ENCODE measurements at regions not wholly inside any gene's neighbourhood (a gene's known extent, or its start where the extent isn't known, plus 50 kb on each side); places are given as distances from the start of the nearest gene placed in this dataset.

- Histone ChIP-seq H3K4ac (ENCODE audit: low read depth, low read length) (no peak overlapping the region), H4K8ac (replicated peaks; ENCODE audit: insufficient read length, low read depth, low read length) (no peak overlapping the region), H3K23me2 (ENCODE audit: insufficient read length, low read depth, low read length, poor library complexity, severe bottlenecking) (no peaks in the 10 kb centered on the region), H3K56ac (ENCODE audit: insufficient read length, low read depth, low read length) (no peak overlapping the region), H3K14ac (ENCODE audit: insufficient read depth, low read length) (no peak overlapping the region), H3K23ac (ENCODE audit: insufficient read length, low read depth, low read length) (no peak overlapping the region), H4K91ac (ENCODE audit: insufficient read length, low read depth, low read length) (no peak overlapping the region), H3T11ph (ENCODE audit: low read length) (no peak overlapping the region), H3K79me2 (ENCODE audit: insufficient read depth, low read length) (no peaks in the 10 kb centered on the region), H3K18ac (ENCODE audit: insufficient read length, low read depth, low read length) (no peak overlapping the region), H2BK12ac (ENCODE audit: insufficient read length, low read depth, low read length) (no peak overlapping the region), H3K4me2 (ENCODE audit: insufficient read depth, insufficient read length, low read length) (no peak overlapping the region), H2BK5ac (ENCODE audit: insufficient read length, low read length) (no peak overlapping the region), H3K9ac (ENCODE audit: extremely low read depth, insufficient read length, low read length) (no peak overlapping the region), H3K27me3 (ENCODE audit: insufficient read depth, low read length) (no peaks in the 10 kb centered on the region), H3K9me3 (ENCODE audit: control insufficient read depth, low read depth, low read length) (no peaks in the 10 kb centered on the region), H3K79me1 (ENCODE audit: insufficient read depth, low read depth, low read length, poor library complexity, severe bottlenecking) (no peaks in the 10 kb centered on the region), H3K4me1 (ENCODE audit: insufficient read depth, low read length) (no peaks in the 10 kb centered on the region; the same call in 1 of the 2 replicates), H4K20me1 (ENCODE audit: control insufficient read depth, insufficient read depth, insufficient read length) (no peaks in the 10 kb centered on the region), H2BK20ac (ENCODE audit: low read depth, low read length, poor library complexity, severe bottlenecking) (no peak overlapping the region), H2AK5ac (ENCODE audit: insufficient read length, low read length) (no peak overlapping the region), H2BK120ac (ENCODE audit: low read depth, low read length, poor library complexity, severe bottlenecking) (no peak overlapping the region), H3K27ac (ENCODE audit: insufficient read length, low read depth, low read length) (no peak overlapping the region), H4K5ac (ENCODE audit: insufficient read length, low read depth, low read length) (no peak overlapping the region), H2AFZ (ENCODE audit: low read length) (no peak overlapping the region), H2BK15ac (ENCODE audit: low read depth, low read length) (no peak overlapping the region)
- TF ChIP-seq CTCF (conservative IDR thresholded peaks at IDR 0.05): no peak
- peaks cover 0 to 4% (median 0%) of the 10 kb centered on the region in 3 experiments; a peak in 3 of 7 replicates for H3K36me3 Mint-ChIP-seq (ENCODE audit: insufficient read depth in 1 of 3, low read depth in 3 of 3)
- no peak overlapping the region for H3K27ac Mint-ChIP-seq
- no peaks in the 10 kb centered on the region for H3K27me3 Mint-ChIP-seq (ENCODE audit: low read depth)
- no peak overlapping the region for H3K4me3 Mint-ChIP-seq
- H3K4me1 Mint-ChIP-seq: peaks cover 3 to 10% of the 10 kb centered on the region in 2 experiments; a peak in 3 of 4 replicates
- peaks cover 2 to 5% of the 10 kb centered on the region in 2 experiments; a peak in 3 of 5 replicates for H3K9me3 Mint-ChIP-seq
- no peak for DNase-seq
Measured at GRCh38 chr15:35741881-35742280, 195.9 kb upstream of the DPH6 start.

Data from H9 (cell line).